ENCODE measurements at regions not wholly inside any gene's neighbourhood (a gene's known extent, or its start where the extent isn't known, plus 50 kb on each side); places are given as distances from the start of the nearest gene placed in this dataset.

GRCh38 chr5:18003312-18003711 is 369.1 kb downstream of the TAF11L14 start:
- Histone ChIP-seq H2BK20ac (ENCODE audit: low read length) (no peak overlapping the region), H3K79me2 (ENCODE audit: control insufficient read depth in 1 of 2, insufficient read depth in 2 of 2, low read length in 2 of 2) (no peaks in the 10 kb centered on the region), H3K4ac (replicated peaks; ENCODE audit: insufficient read length, low read depth, low read length) (no peak overlapping the region), H3K4me1 (replicated peaks in 1 of 4; ENCODE audit: control insufficient read depth in 3 of 4, insufficient read depth in 4 of 4, low read length in 3 of 4) (no peaks in the 10 kb centered on the region), H4K8ac (ENCODE audit: extremely low read depth, insufficient read depth, low read length) (no peak overlapping the region), H2BK5ac (ENCODE audit: low read depth, low read length) (no peak overlapping the region), H2BK15ac (ENCODE audit: low read length) (no peak overlapping the region), H2AFZ (ENCODE audit: low read length) (no peak overlapping the region), H4K20me1 (replicated peaks in 1 of 2; ENCODE audit: control insufficient read depth in 1 of 2, insufficient read depth in 2 of 2, low read length in 2 of 2) (no peaks in the 10 kb centered on the region), H3K79me1 (ENCODE audit: low read depth, low read length) (no peaks in the 10 kb centered on the region), H3K36me3 (ENCODE audit: control insufficient read depth in 2 of 4, insufficient read depth in 4 of 4, low read length in 3 of 4) (no peaks in the 10 kb centered on the region), H3K18ac (ENCODE audit: extremely low read depth, low read length) (no peak overlapping the region), H3K27ac (ENCODE audit: low read depth, low read length) (no peak overlapping the region), H2AK5ac (ENCODE audit: low read depth, low read length) (no peak overlapping the region), H3K14ac (ENCODE audit: insufficient read length) (no peak overlapping the region), H3K4me3 (ENCODE audit: extremely low read depth in 1 of 4, insufficient read depth in 2 of 4, low read depth in 3 of 4, low read length in 4 of 4) (no peak overlapping the region), H3K23me2 (ENCODE audit: low read depth, low read length) (no peaks in the 10 kb centered on the region), H2BK120ac (replicated peaks; ENCODE audit: low read depth, low read length) (no peak overlapping the region), H4K91ac (replicated peaks; ENCODE audit: insufficient read length, low read length) (no peak overlapping the region), H4K5ac (ENCODE audit: insufficient read length, low read depth, low read length) (no peak overlapping the region), H3K56ac (replicated peaks; ENCODE audit: insufficient read length, low read depth, low read length) (no peak overlapping the region), H3K9me3 (ENCODE audit: insufficient read depth in 2 of 2, low read depth in 1 of 2, low read length in 1 of 2) (peaks cover 0 to 5% of the 10 kb centered on the region in 2 experiments; a peak in 1 of 4 replicates), H3K4me2 (ENCODE audit: insufficient read depth in 1 of 2, low read depth in 2 of 2, low read length in 2 of 2) (no peak overlapping the region), H2BK12ac (ENCODE audit: low read depth, low read length) (no peak overlapping the region), H3K23ac (ENCODE audit: insufficient read length) (no peak overlapping the region), H3K27me3 (replicated peaks in 1 of 4; ENCODE audit: control insufficient read depth in 3 of 4, extremely low read depth in 1 of 4, insufficient read depth in 3 of 4, low read length in 3 of 4) (no peaks in the 10 kb centered on the region), H3K9ac (replicated peaks in 1 of 4; ENCODE audit: extremely low read depth in 1 of 4, low read depth in 3 of 4, low read length in 3 of 4) (no peak overlapping the region)
- FAIRE-seq = no peak
- DNase-seq (ENCODE audit: low read depth in 1 of 2, low spot score in 2 of 2) = no peak
- ChIA-PET CTCF (ENCODE audit: partially characterized antibody) (no interaction called here), POLR2A (ENCODE audit: partially characterized antibody) (no interaction called here)
- TF ChIP-seq POLR2AphosphoS5 (IDR thresholded peaks at IDR 0.05; ENCODE audit: low read depth, low read length) = no peak
- TF ChIP-seq CBX8 (IDR thresholded peaks at IDR 0.05; ENCODE audit: borderline replicate concordance, low read depth, low read length) = no peak
- TF ChIP-seq SRF (IDR thresholded peaks at IDR 0.05; ENCODE audit: low read depth, low read length) = no peak
- no peak for TF ChIP-seq CBX5 (IDR thresholded peaks at IDR 0.05; ENCODE audit: low read depth, low read length)
- no peak for TF ChIP-seq SIRT6 (IDR thresholded peaks at IDR 0.05; ENCODE audit: low read length)
- TF ChIP-seq POU5F1 (IDR thresholded peaks at IDR 0.05; ENCODE audit: low read depth, low read length) = no peak
- no peak for TF ChIP-seq PHF8 (conservative IDR thresholded peaks at IDR 0.05; ENCODE audit: low read depth, low read length)
- no peak for TF ChIP-seq POLR2A (IDR thresholded peaks at IDR 0.05; ENCODE audit: control extremely low read depth in 1 of 2, low read depth in 2 of 2, low read length in 2 of 2)
- TF ChIP-seq MAFK (IDR thresholded peaks at IDR 0.05; ENCODE audit: low read depth, low read length) = no peak

All from H1 (cell line).